Lung (tissue), 11 donors: ENCODE measurements at regions not wholly inside any gene's neighbourhood (a gene's known extent, or its start where the extent isn't known, plus 50 kb on each side); places are given as distances from the start of the nearest gene placed in this dataset.

ENCODE experiments used
- ATAC-seq: fragments of 200-7000 bp; cut with Tn5 transposase; one replicate; pipeline ENCODE4 v1.9.1; 2020; ENCODE audit warnings: moderate number of reproducible peaks; ENCODE audit not compliant: insufficient read depth, low FRiP score
- DNase-seq, 3 donors: peaks; one replicate each; pipeline ENCODE4 v3.0.0-alpha.2; 2013 to 2017
- H3K27ac ChIP-seq, 2 donors: one replicate each; pipeline ENCODE4 v1.5.1; 2013; ENCODE audit warnings: mild to moderate bottlenecking in 2 of 2, moderate library complexity in 2 of 2, control low read depth in 1 of 2, inconsistent platforms in 1 of 2, low read depth in 1 of 2, low read length in 1 of 2
- H3K27me3 ChIP-seq, 3 donors: one replicate each; pipeline ENCODE4 v1.5.1; 2013; ENCODE audit warnings: low read length in 2 of 3; ENCODE audit not compliant: control insufficient read depth in 3 of 3, insufficient read depth in 3 of 3
- H3K36me3 ChIP-seq, 4 donors: one replicate each; pipeline ENCODE4 v1.5.1; 2013; ENCODE audit warnings: low read length in 4 of 4, mild to moderate bottlenecking in 1 of 4, moderate library complexity in 1 of 4; ENCODE audit not compliant: control insufficient read depth in 4 of 4, insufficient read depth in 4 of 4
- H3K4me1 ChIP-seq, 5 donors: one replicate each; pipeline ENCODE4 v1.5.1; 2013; ENCODE audit warnings: low read length in 5 of 5, mild to moderate bottlenecking in 2 of 5, moderate library complexity in 1 of 5; ENCODE audit not compliant: control insufficient read depth in 5 of 5, insufficient read depth in 5 of 5
- H3K4me3 ChIP-seq: one replicate; pipeline ENCODE4 v1.5.1; 2013; ENCODE audit warnings: mild to moderate bottlenecking, control low read depth, moderate library complexity
- H3K9ac ChIP-seq, 2 donors: one replicate each; pipeline ENCODE4 v1.5.1; 2013; ENCODE audit warnings: low read length in 2 of 2, control low read depth in 1 of 2; ENCODE audit not compliant: insufficient read depth in 1 of 2
- H3K9me3 ChIP-seq, 4 donors: one replicate each; pipeline ENCODE4 v1.5.1; 2013; ENCODE audit warnings: low read length in 3 of 4, mild to moderate bottlenecking in 1 of 4, moderate library complexity in 1 of 4; ENCODE audit not compliant: control insufficient read depth in 4 of 4, insufficient read depth in 3 of 4
- CTCF ChIP-seq: IDR thresholded peaks from 2 replicates; pipeline ENCODE4 v1.5.1; 2012; ENCODE audit warnings: mild to moderate bottlenecking; ENCODE audit errors: control extremely low read depth, extremely low read depth
- WGBS, 2 donors: extraction: QIAGEN DNeasy Blood & Tissue Kit; methylation state at CpG; one replicate each; pipeline ENCODE4 v1.1.7; 2013; 5-methylcytosine and 5-hydroxymethylcytosine counted together
- donor health status: control.
- donor health status: control.
- donor health status: Bipolar disorder and iron deficiency.
- donor health status: healthy.
- donor health status: DM: yes; HTN: yes; CAD: no.

GRCh38 chr3:109924196-109924595 is 586.9 kb upstream of the DPPA4 start:
- H3K27ac ChIP-seq: no peak overlapping the region
- TF ChIP-seq CTCF: no peak
- no peaks in the 10 kb centered on the region for H3K9me3 ChIP-seq
- no peak overlapping the region for H3K9ac ChIP-seq
- H3K36me3 ChIP-seq: no peaks in the 10 kb centered on the region
- DNase-seq: peak in 1 of 3 donors; percentile 12
- H3K27me3 ChIP-seq: no peaks in the 10 kb centered on the region
- H3K4me1 ChIP-seq: peaks cover 0 to 22% (median 0%) of the 10 kb centered on the region in 5 donors
- no peak for ATAC-seq
- H3K4me3 ChIP-seq: no peak overlapping the region

GRCh38 chr3:109926376-109926775 is 589.0 kb upstream of the DPPA4 start:
- TF ChIP-seq CTCF: no peak
- Histone ChIP-seq H3K27ac (no peak overlapping the region), H3K27me3 (no peaks in the 10 kb centered on the region), H3K4me3 (no peak overlapping the region), H3K4me1 (peaks cover 0 to 22% (median 0%) of the 10 kb centered on the region in 5 donors), H3K9ac (no peak overlapping the region), H3K9me3 (no peaks in the 10 kb centered on the region), H3K36me3 (no peaks in the 10 kb centered on the region)
- DNase-seq (no peak), ATAC-seq (no peak)
- WGBS, 2 donors: 95% methylated on average over 8 of the region's 8 CpGs

GRCh38 chr3:109927161-109927560 is 589.8 kb upstream of the DPPA4 start:
- no peaks in the 10 kb centered on the region for H3K27me3 ChIP-seq
- no peak overlapping the region for H3K27ac ChIP-seq
- 74 to 87% methylated on average over 2 of the region's 2 CpGs for WGBS, 2 donors
- no peaks in the 10 kb centered on the region for H3K9me3 ChIP-seq
- TF ChIP-seq CTCF: no peak
- H3K9ac ChIP-seq: no peak overlapping the region
- H3K4me3 ChIP-seq: no peak overlapping the region
- H3K4me1 ChIP-seq: peaks cover 0 to 16% (median 0%) of the 10 kb centered on the region in 5 donors
- no peak for DNase-seq
- ATAC-seq: no peak
- no peaks in the 10 kb centered on the region for H3K36me3 ChIP-seq

- Histone ChIP-seq H3K9me3 (no peaks in the 10 kb centered on the region), H3K4me3 (no peak overlapping the region), H3K36me3 (no peaks in the 10 kb centered on the region), H3K27me3 (no peaks in the 10 kb centered on the region), H3K9ac (no peak overlapping the region), H3K27ac (no peak overlapping the region), H3K4me1 (peaks cover 0 to 12% (median 0%) of the 10 kb centered on the region in 5 donors)
- DNase-seq (no peak), ATAC-seq (no peak)
- no peak for TF ChIP-seq CTCF
These were observed 590.4 kb upstream of the DPPA4 start for GRCh38 chr3:109927726-109928125.
